ENCODE measurements at regions not wholly inside any gene's neighbourhood (a gene's known extent, or its start where the extent isn't known, plus 50 kb on each side); places are given as distances from the start of the nearest gene placed in this dataset.

DNA sequence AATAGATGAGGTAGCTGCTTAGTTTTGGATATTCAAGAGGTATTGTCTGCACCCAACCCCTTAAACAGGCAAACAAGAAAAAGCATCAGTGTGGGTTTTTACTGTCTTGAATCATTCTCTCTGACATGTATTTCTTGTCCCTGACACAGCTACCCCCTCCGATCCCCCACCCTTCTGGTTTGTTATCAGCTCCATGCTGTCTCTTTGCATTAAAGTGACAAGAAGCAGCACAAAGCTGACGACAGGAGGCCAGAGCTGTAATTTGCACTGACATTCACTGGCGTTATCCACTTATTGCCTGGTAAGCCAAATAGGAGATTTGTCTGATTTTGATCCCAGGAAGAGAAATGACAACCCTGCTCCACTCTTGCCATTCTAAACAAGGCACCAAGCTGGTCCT is 83.3 kb upstream of the SNRK start (continued):
- TF ChIP-seq, protein P1, sequence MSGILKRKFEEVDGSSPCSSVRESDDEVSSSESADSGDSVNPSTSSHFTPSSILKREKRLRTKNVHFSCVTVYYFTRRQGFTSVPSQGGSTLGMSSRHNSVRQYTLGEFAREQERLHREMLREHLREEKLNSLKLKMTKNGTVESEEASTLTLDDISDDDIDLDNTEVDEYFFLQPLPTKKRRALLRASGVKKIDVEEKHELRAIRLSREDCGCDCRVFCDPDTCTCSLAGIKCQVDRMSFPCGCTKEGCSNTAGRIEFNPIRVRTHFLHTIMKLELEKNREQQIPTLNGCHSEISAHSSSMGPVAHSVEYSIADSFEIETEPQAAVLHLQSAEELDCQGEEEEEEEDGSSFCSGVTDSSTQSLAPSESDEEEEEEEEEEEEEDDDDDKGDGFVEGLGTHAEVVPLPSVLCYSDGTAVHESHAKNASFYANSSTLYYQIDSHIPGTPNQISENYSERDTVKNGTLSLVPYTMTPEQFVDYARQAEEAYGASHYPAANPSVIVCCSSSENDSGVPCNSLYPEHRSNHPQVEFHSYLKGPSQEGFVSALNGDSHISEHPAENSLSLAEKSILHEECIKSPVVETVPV (CRISPR knock-in tag; IDR thresholded peaks at IDR 0.05) = peak; percentile 34; the same call in 1 of the 2 replicates
- no peak for TF ChIP-seq ARNTL (CRISPR knock-in tag; IDR thresholded peaks at IDR 0.05; ENCODE audit: borderline replicate concordance, low read depth)

DNA sequence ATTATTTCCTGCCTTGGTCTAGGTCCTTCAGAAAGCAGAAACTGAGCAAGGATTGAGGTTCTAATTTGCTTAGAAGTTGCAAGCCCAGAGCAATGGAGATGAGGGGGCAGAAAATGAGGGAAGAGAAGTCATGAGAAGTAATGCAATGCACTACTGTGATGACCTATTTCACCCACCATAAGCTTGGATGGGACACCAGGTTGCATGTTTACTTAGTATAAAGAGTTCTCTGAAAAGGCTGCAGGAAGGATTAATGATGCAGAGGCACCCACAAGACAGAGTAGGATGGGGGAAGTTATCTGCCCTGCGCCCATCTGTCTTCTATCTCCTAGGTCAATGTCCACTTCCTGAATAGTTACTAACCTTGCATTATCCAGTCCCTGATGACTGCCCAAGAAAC is 84.8 kb upstream of the SNRK start:
- no peak for ATAC-seq
- TF ChIP-seq TCF4 (CRISPR knock-in tag; IDR thresholded peaks at IDR 0.05; ENCODE audit: borderline replicate concordance) = no peak

DNA sequence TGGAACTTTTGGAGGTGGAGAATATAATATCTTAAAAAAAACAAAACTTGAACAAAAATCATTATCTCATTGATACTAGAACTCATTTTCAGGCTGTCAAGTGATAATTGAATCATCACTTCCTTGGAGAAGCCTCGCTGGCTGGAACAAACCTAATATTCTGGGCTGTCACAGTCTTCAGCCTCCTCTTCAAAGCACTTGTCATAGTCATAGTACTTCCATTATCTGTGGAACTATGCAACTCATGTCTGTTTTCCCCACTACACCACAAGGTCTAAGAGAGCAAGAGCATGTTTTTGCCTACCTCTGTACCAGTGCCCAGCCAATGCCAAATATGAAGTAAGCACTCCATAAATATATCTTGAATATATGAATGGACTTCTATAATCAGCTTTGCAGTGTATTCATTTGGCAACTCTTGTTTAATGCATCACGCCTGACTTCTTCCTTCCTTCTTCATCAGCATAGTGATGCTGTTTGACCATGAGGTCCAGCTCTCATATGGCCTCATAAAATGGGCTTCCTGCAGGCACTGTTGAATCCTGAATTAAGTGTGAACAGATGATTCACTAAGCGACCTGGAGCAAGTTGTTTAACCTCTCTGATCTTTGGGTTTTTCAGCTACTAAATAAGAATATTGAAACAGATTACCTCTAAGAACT is 86.6 kb upstream of the SNRK start:
- no peak for ATAC-seq
- TF ChIP-seq, protein P2, sequence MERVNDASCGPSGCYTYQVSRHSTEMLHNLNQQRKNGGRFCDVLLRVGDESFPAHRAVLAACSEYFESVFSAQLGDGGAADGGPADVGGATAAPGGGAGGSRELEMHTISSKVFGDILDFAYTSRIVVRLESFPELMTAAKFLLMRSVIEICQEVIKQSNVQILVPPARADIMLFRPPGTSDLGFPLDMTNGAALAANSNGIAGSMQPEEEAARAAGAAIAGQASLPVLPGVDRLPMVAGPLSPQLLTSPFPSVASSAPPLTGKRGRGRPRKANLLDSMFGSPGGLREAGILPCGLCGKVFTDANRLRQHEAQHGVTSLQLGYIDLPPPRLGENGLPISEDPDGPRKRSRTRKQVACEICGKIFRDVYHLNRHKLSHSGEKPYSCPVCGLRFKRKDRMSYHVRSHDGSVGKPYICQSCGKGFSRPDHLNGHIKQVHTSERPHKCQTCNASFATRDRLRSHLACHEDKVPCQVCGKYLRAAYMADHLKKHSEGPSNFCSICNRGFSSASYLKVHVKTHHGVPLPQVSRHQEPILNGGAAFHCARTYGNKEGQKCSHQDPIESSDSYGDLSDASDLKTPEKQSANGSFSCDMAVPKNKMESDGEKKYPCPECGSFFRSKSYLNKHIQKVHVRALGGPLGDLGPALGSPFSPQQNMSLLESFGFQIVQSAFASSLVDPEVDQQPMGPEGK (CRISPR knock-in tag; IDR thresholded peaks at IDR 0.05; ENCODE audit: borderline replicate concordance) = no peak
- TF ChIP-seq CSDC2 (CRISPR knock-in tag; IDR thresholded peaks at IDR 0.05) (no peak), ZNF565 (CRISPR knock-in tag; conservative IDR thresholded peaks at IDR 0.05; ENCODE audit: low read depth) (no peak), TCF4 (CRISPR knock-in tag; IDR thresholded peaks at IDR 0.05; ENCODE audit: borderline replicate concordance) (no peak)

DNA sequence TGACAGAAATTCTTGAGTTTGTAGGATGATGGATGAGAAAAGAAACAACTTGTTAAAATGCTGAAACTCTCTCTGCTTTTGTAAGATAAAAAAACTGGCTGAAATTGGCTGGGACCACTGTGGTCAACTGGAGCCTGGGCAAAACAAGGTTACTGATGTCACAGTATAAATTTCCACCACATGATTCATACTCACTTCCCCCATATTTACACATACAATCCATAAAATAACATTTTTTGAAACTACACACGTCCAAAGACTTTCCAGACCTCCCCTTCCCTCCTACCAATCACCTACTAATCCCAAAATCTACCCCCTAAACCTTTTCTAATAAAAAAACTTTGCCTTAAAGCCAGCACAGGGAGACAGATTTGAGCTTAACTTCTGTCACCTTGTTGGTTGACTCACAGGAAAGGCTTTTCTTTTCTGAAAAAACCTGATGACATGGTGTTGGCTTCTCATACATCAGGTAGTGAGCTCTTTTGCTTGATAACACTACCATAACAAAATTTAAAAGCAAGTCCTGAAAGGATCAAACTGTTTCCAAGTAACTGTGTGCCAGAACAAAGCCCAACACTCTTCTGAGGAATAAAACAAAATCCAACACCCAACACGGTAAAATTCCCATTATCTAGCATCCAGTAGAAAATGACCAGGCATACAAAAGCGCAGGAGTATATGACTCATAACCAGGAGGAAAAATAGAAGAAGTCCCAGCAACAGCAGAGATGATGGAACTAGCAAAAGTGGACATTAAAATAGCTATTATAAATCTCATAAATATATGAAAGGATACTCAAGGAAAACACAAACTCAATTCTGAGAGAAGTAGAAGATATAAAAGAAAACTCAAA is 87.3 kb upstream of the SNRK start:
- TF ChIP-seq ISL1 (CRISPR knock-in tag; IDR thresholded peaks at IDR 0.05) = no peak
- TF ChIP-seq TCF4 (CRISPR knock-in tag; IDR thresholded peaks at IDR 0.05; ENCODE audit: borderline replicate concordance) = no peak
- TF ChIP-seq, protein P1 (CRISPR knock-in tag; IDR thresholded peaks at IDR 0.05) = no peak
- ATAC-seq = no peak

DNA sequence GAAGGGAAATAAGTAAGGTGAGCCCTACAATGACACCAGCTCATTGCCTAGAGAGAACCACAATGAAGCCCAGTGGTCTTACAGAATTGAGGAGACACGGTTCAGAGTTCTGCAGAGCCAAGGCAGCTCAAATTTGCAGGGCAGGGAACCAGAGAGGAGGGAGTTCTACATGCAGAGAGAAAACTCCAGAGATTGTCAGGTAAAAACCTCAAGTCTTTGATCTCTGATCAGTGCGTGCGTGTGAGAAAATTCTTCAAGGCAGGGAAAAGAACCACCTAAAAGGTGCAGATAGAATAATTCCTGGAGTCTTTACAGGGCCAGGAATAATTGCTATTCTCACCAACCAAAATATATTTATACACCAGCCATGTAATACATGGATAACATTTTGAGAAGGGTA is 88.0 kb upstream of the SNRK start:
- no peak for ATAC-seq
- TF ChIP-seq OSR1 (CRISPR knock-in tag; IDR thresholded peaks at IDR 0.05) (no peak), ISL1 (CRISPR knock-in tag; IDR thresholded peaks at IDR 0.05) (no peak), ESRRG (CRISPR knock-in tag; IDR thresholded peaks at IDR 0.05) (no peak), RARB (CRISPR knock-in tag; IDR thresholded peaks at IDR 0.05) (no peak), ZNF70 (CRISPR knock-in tag; IDR thresholded peaks at IDR 0.05) (no peak), TOX (CRISPR knock-in tag; IDR thresholded peaks at IDR 0.05; ENCODE audit: borderline replicate concordance) (no peak), ZFP3 (CRISPR knock-in tag; IDR thresholded peaks at IDR 0.05) (no peak), ZNF8 (CRISPR knock-in tag; IDR thresholded peaks at IDR 0.05) (no peak)
- TF ChIP-seq, protein P2 (CRISPR knock-in tag; IDR thresholded peaks at IDR 0.05; ENCODE audit: borderline replicate concordance) = no peak

DNA sequence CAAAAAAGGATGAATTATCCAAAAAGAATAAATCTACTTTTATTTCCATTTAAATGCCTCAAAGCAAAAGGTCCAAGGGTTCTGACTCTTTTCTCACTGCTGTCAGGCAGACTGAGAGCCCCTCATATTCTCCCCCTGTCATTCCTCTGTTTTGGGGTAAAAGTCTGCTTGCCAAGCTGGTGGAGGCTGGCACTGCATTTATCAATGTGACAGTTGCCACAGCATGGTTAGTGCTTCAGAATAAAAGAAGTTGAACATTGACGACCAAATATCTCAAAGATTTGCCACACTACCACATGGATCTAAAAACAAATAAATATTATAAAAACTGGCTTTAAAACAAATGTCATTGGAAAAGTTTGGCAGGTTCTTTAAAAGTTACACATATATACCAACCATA is 89.2 kb upstream of the SNRK start:
- TF ChIP-seq PPARA (CRISPR knock-in tag; IDR thresholded peaks at IDR 0.05; ENCODE audit: borderline replicate concordance) = no peak
- TF ChIP-seq, protein P3, sequence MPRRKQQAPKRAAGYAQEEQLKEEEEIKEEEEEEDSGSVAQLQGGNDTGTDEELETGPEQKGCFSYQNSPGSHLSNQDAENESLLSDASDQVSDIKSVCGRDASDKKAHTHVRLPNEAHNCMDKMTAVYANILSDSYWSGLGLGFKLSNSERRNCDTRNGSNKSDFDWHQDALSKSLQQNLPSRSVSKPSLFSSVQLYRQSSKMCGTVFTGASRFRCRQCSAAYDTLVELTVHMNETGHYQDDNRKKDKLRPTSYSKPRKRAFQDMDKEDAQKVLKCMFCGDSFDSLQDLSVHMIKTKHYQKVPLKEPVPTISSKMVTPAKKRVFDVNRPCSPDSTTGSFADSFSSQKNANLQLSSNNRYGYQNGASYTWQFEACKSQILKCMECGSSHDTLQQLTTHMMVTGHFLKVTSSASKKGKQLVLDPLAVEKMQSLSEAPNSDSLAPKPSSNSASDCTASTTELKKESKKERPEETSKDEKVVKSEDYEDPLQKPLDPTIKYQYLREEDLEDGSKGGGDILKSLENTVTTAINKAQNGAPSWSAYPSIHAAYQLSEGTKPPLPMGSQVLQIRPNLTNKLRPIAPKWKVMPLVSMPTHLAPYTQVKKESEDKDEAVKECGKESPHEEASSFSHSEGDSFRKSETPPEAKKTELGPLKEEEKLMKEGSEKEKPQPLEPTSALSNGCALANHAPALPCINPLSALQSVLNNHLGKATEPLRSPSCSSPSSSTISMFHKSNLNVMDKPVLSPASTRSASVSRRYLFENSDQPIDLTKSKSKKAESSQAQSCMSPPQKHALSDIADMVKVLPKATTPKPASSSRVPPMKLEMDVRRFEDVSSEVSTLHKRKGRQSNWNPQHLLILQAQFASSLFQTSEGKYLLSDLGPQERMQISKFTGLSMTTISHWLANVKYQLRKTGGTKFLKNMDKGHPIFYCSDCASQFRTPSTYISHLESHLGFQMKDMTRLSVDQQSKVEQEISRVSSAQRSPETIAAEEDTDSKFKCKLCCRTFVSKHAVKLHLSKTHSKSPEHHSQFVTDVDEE (CRISPR knock-in tag; IDR thresholded peaks at IDR 0.05) = no peak
- no peak for TF ChIP-seq OSR1 (CRISPR knock-in tag; IDR thresholded peaks at IDR 0.05)
- TF ChIP-seq ARNTL (CRISPR knock-in tag; IDR thresholded peaks at IDR 0.05; ENCODE audit: borderline replicate concordance, low read depth) = no peak
- ATAC-seq = no peak
